MCF 10A (cell line): ENCODE measurements at regions not wholly inside any gene's neighbourhood (a gene's known extent, or its start where the extent isn't known, plus 50 kb on each side); places are given as distances from the start of the nearest gene placed in this dataset.

ENCODE experiments used
- BruUV-seq: library from RNA; stranded (reverse); fragments of 400-500 nt; replicated peaks from 2 replicates; lab custom pipeline; 2021; lab: Mats Ljungman, UMichigan
- CTCF ChIA-PET: fragments of 300-600 bp; sonication (Branson Sonifier 250); formaldehyde crosslinking; extraction: SDS; loops from one replicate; lab custom pipeline; 2021; ENCODE audit warnings: antibody characterized with exemption, inconsistent platforms; lab: Yijun Ruan, JAX
- POLR2A ChIA-PET: fragments of 300-600, 350-650 bp; sonication (Branson Sonifier 250); formaldehyde crosslinking; extraction: SDS; loops from one replicate; lab custom pipeline; 2020; ENCODE audit warnings: antibody characterized with exemption, inconsistent platforms; lab: Yijun Ruan, JAX
- DNase-seq: peaks from one replicate; pipeline ENCODE4 v3.0.0-alpha.2; 2018; ENCODE audit not compliant: unreplicated experiment
- H3K27ac Mint-ChIP-seq: one replicate; pipeline ENCODE4 v1.8.0; 2022; ENCODE audit warnings: mild to moderate bottlenecking, low read depth, mixed read lengths; ENCODE audit not compliant: unreplicated experiment
- H3K27me3 Mint-ChIP-seq: one replicate; pipeline ENCODE4 v1.8.0; 2022; ENCODE audit warnings: mixed read lengths; ENCODE audit not compliant: insufficient read depth, unreplicated experiment
- H3K36me3 Mint-ChIP-seq: one replicate; pipeline ENCODE4 v1.8.0; 2022; ENCODE audit warnings: mild to moderate bottlenecking, moderate library complexity, mixed read lengths; ENCODE audit not compliant: insufficient read depth, unreplicated experiment
- H3K4me1 Mint-ChIP-seq: one replicate; pipeline ENCODE4 v1.8.0; 2022; ENCODE audit warnings: mixed read lengths; ENCODE audit not compliant: insufficient read depth, unreplicated experiment
- H3K4me3 Mint-ChIP-seq: one replicate; pipeline ENCODE4 v1.8.0; 2022; ENCODE audit warnings: mild to moderate bottlenecking, moderate library complexity, mixed read lengths; ENCODE audit not compliant: unreplicated experiment
- H3K9me3 Mint-ChIP-seq: one replicate; pipeline ENCODE4 v1.8.0; 2022; ENCODE audit warnings: mixed read lengths; ENCODE audit not compliant: unreplicated experiment
- CTCF ChIP-seq: fragments of 200-600 bp; IDR thresholded peaks from one replicate; pipeline ENCODE4 v1.8.0; 2022; ENCODE audit warnings: antibody characterized with exemption, mild to moderate bottlenecking; ENCODE audit not compliant: unreplicated experiment
- intact Hi-C: fragments of 100-400 bp; cut with micrococcal nuclease; formaldehyde crosslinking; loops from 2 replicates; pipeline ENCODE4 v1.14.1; 2022

GRCh38 chr20:17849138-17849900 lies 119.3 kb downstream of the SNX5 start:
- TF ChIP-seq CTCF, result no peak
- CTCF ChIA-PET, result interaction anchor here (0.5 to 2.0 kb wide), 9 partner anchors 18 to 1886 kb away, joined by 3 to 10 read pairs (median 4); partner anchors contain the start of gene RRBP1
- intact Hi-C loops, result no loop called here
- Mint-ChIP-seq H3K36me3 (no peaks in the 10 kb centered on the region), H3K9me3 (peaks cover 7% of the 10 kb centered on the region), H3K27me3 (no peaks in the 10 kb centered on the region), H3K4me1 (peaks cover 55% of the 10 kb centered on the region), H3K4me3 (peak overlapping the region; percentile 56), H3K27ac (peak overlapping the region; percentile 92)
- DNase-seq, result no peak
- POLR2A ChIA-PET, result interaction anchor here (1.1 to 3.4 kb wide), 11 partner anchors 13 to 170 kb away, joined by 3 to 20 read pairs (median 6); partner anchors contain the start of gene RRBP1
- no TSS peak for BruUV-seq

DNA sequence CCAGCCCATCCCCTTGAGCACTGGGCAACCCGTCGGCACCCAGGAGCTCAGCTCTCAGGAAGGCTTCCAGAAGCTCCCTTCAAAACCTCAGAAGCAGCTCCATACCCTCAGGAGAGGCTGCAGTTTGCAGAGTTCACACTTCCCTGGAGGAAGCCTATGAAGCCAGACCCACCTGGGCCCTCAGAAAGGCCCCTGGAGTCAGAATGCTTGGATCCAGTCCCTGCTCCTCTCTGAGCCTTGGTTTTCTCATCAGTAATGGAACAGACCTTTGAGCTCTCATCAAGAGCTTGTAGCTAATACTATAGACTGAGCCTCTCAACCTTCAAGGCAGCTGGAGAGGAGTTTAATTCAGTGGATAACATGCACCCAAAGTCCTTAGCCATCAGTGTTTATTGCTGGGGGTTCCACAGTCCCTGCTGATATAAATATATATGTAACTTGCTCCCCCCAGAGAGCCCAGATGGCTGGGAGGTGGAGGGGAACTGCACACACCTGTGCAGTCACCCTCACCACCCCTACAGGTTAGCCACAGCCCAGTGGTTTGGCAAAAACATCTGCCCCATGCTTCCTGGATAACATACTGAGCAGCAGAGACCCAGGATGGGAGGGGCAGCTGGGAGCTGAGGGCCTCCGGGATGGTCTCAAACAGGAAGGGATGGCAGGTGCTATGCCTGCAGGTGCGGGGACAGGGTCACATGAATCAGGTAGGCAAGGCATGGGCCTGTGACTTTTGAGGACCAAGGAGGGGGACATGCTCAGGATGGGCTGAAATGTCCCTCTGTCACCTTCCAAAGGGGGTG lies 120.1 kb downstream of the SNX5 start:
- no peak for DNase-seq
- H3K27me3 Mint-ChIP-seq, result no peaks in the 10 kb centered on the region
- ChIA-PET CTCF (interaction anchor here (1.2 to 2.0 kb wide), 3 partner anchors 27 to 166 kb away, joined by 4 to 10 read pairs (median 4); partner anchors contain the start of gene RRBP1), POLR2A (interaction anchor here (3.4 kb wide), 1 partner anchor 26 kb away, joined by 20 read pairs; no protein-coding TSS in a partner anchor)
- peaks cover 59% of the 10 kb centered on the region for H3K4me1 Mint-ChIP-seq
- BruUV-seq, result no TSS peak
- H3K4me3 Mint-ChIP-seq, result peak overlapping the region; percentile 56
- peak overlapping the region; percentile 92 for H3K27ac Mint-ChIP-seq
- intact Hi-C loops, result no loop called here
- TF ChIP-seq CTCF, result no peak
- H3K9me3 Mint-ChIP-seq, result peaks cover 7% of the 10 kb centered on the region
- no peaks in the 10 kb centered on the region for H3K36me3 Mint-ChIP-seq

DNA sequence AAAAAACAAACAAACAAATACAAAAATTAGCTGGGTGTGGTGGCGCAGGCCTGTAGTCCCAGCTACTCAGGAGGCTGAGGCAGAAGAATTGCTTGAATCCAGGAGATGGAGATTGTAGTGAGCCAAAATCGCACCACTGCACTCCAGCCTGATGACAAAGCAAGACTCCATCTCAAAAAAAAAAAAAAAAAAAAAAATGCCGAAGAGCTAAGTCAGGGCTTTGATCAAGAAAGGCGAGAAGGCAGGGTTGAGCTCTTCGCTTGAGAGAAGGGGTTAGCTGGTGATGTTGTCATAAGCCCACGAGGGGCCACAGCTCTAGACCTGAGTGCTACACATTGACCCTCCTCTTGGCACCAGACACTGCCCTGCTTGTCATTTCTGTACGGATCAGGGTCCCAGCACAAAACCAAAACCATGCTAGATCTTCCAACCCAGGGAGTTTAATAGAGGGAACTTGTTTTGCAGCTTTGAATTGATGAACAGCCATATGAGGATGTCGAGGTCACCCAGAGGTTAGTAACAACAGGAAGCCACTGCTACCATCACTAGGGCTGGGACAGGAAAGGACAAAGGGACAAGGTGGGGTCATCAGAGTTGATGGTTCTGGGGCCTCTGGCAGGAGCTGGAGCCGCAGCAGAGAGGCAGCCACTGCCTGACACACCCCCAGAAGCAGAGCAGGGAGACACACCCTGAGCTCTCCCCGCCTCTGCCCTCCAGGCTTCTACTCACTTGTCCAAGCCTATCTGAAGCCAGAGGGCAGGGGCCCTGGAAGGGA lies 122.7 kb downstream of the SNX5 start:
- H3K4me3 Mint-ChIP-seq, result no peak overlapping the region
- H3K27ac Mint-ChIP-seq, result peak overlapping the region; percentile 68
- intact Hi-C loops, result no loop called here
- H3K4me1 Mint-ChIP-seq, result peaks cover 75% of the 10 kb centered on the region
- DNase-seq, result no peak
- peaks cover 7% of the 10 kb centered on the region for H3K9me3 Mint-ChIP-seq
- ChIA-PET POLR2A (interaction anchor here (0.7 to 1.0 kb wide), 4 partner anchors 11 to 1234 kb away, joined by 3 to 4 read pairs (median 4); no protein-coding TSS in a partner anchor), CTCF (interaction anchor here (0.8 to 1.7 kb wide), 6 partner anchors 9 to 164 kb away, joined by 3 to 7 read pairs (median 4); partner anchors contain the start of gene RRBP1)
- no peak for TF ChIP-seq CTCF
- H3K36me3 Mint-ChIP-seq, result no peaks in the 10 kb centered on the region
- no TSS peak for BruUV-seq
- H3K27me3 Mint-ChIP-seq, result no peaks in the 10 kb centered on the region
